KG1 (cell line): ENCODE measurements at regions not wholly inside any gene's neighbourhood (a gene's known extent, or its start where the extent isn't known, plus 50 kb on each side); places are given as distances from the start of the nearest gene placed in this dataset.
"Not testable (repeated sequence)": the region's sequence is repeated elsewhere in the genome, so short reads cannot be mapped to it uniquely, and the experiment has no call there.

Source experiments
- DNase-seq: peaks from one replicate; lab custom pipeline; 2025; lab: John Stamatoyannopoulos, UW

DNA sequence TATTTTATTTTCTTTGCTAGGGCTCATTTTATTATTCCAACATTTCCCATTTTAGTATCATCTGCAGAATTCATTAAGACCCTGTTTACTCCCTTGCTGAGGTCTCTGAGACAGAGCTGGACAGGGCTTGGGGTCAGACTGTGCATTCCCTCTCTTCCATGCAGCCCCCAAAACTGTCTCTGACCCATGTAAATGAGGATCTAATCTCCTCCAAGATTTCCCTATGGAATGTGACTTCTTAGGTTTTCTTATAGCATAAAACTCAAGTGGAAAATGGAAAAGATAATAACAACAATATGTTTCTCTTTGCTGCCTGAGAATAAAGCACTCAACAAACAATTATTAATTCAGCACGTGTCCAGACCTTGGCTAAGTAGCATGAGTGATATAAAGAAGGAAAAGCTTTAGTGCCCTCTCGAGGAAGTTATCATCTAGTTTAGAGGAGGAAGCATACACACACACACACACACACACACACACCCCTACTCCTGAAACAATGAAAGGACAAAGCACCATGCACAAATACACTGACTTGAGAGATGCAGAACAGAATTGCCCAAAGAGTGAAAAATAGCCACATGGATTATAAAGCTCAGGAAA lies 815.5 kb downstream of the BCKDHB start:
- no peak for DNase-seq

- no peak for DNase-seq
Observed at GRCh38 chr6:80907831-80908230, 801.4 kb downstream of the BCKDHB start.

GRCh38 chr6:80903711-80904110 lies 797.2 kb downstream of the BCKDHB start:
- DNase-seq = no peak

GRCh38 chr6:80886475-80886874 lies 780.0 kb downstream of the BCKDHB start:
- DNase-seq = no peak

DNA sequence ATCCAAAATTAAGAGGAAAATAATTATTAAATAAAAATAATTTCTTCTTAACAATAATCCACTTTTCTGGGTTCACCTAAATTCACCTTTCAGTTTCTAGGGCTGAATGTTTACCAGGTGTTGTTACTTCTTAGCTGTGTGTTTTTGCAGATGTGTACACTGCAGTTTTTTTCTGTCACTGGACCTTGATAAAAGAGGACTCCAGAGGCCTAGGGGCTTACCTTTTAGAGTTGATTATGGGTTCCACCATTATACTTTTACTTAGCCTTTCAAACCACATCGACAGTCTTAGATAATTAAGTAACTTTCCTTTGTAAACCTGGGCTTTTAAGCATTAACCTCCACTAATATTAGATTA lies 766.5 kb downstream of the BCKDHB start:
- no peak for DNase-seq

DNA sequence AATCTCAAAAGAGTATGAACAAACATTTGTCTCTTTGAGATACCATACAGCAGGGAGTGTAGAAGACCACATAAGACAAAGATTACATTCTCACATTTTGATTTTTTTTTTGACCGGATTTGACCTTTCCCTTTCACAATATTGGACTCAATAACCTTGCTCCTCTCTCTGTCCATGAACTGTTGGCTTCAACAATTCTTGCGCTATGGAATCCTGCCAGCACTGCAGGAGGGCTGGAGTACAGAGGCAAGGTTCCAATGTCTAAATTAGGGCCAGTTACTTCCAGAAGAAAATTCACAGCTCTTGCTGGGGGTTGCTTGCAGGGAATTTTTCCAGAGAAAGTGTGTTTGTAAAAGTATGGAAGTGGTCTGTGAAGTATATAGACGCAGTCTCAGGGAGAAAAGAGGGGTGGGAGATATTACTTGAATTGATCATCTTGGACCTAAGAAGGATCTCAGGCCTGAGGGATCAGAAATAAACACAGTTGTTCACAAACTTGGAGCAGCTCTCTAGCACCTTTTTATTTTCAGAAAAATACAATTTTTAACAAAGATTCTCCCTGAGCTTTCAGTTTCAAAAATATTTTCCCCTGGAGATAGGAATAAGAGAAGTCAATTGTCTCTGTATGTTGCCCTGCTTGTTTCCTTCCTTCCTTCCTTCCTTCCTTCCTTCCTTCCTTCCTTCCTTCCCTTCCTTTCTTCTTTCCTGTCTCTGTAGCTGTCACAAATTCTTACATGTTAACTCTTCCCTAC lies 765.9 kb downstream of the BCKDHB start:
- no peak for DNase-seq

GRCh38 chr6:80862756-80863155 lies 756.3 kb downstream of the BCKDHB start:
- DNase-seq = no peak

- no peak for DNase-seq
Observed at GRCh38 chr6:80860107-80860506, 753.6 kb downstream of the BCKDHB start.

DNA sequence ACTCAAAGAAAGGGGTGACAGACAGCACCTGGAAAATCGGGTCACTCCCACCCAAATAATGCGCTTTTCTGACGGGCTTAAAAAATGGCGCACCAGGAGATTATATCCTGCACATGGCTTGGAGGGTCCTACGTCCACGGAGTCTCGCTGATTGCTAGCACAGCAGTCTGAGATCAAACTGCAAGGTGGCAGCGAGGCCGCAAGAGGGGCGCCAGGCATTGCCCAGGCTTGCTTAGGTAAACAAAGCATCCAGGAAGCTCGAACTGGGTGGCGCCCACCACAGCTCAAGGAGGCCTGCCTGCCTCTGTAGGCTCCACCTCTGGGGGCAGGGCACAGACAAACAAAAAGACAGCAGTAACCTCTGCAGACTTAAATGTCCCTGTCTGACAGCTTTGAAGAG lies 741.5 kb downstream of the BCKDHB start:
- DNase-seq = not testable (repeated sequence)

DNA sequence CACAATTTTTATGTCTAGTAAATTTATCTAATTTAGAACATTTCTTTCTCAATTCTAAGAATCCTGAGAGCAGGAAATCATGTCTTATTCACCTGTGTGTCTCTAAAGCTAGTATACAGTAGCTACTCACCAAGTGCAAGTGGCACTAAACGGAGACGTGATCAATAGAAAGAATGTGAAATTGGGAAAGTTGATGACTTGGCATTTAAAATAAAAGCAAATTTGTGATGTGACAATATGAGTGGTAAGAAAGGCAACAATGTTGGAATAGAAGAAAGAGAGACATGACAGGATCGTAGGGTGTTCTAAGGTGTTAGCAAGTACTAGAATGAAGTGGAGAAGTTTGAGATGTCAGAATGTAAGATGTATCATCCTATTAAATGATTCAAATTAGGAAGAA lies 725.9 kb downstream of the BCKDHB start:
- no peak for DNase-seq

- DNase-seq = no peak
Observed at GRCh38 chr6:80793411-80793810, 686.9 kb downstream of the BCKDHB start.

DNA sequence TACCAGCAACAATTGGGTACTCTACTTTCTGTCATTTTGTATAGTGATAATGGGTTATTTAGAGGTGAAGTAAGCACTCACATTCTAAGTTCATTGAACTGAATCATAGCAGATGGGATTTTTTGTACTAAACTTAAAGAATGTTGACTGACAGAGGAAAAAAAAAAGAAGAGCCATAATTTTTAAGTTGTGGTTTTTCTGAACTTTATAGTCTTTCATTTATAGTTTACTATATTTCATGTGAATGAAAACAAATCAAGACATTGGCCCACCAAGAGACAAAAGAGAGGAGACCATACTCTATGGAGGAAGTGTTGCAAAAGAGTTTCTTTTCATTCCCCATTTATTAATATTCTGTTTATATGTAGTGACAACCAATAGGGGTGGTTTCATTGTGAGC lies 685.7 kb downstream of the BCKDHB start:
- DNase-seq = no peak

GRCh38 chr6:80789912-80790570 lies 683.6 kb downstream of the BCKDHB start:
- no peak for DNase-seq

GRCh38 chr6:80783271-80783670 lies 676.8 kb downstream of the BCKDHB start:
- not testable (repeated sequence) for DNase-seq

DNA sequence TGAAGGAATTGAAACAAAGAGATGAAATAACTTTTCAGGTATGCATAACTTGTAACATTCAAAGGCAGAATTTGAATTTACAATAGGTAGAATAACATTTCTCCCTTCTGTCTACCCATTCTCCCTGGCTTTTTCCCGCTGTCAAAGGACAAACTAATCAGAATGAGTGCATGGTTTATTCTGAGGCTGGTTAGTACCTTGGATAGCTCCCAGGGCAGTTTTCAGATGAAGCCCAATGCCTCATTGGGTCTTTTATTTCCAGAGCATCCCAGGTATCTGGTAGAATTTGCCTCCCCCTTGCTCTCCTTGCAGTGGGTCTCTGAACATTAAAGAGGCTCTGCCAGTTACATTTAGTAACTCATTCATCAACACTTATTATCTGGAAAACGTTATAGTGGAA lies 665.5 kb downstream of the BCKDHB start:
- DNase-seq = no peak

DNA sequence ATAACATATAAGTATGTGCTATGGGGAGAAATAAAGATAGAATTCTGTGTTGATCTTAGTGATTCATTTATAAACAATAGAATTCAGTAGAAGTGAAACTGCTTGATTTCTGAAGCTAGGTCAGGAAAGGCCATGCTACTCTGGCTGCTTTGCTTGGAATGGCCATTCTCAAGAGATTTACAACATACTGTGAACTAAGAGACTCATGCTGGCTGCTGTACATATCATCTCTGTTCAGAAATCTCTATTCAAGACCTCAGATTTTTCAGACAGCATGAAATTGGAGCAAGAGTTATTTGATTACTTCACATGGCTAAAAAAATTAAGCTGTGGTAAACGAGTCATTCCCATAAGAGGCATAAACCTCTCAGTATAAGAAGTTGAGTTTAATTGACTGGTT lies 662.6 kb downstream of the BCKDHB start:
- DNase-seq = no peak

DNA sequence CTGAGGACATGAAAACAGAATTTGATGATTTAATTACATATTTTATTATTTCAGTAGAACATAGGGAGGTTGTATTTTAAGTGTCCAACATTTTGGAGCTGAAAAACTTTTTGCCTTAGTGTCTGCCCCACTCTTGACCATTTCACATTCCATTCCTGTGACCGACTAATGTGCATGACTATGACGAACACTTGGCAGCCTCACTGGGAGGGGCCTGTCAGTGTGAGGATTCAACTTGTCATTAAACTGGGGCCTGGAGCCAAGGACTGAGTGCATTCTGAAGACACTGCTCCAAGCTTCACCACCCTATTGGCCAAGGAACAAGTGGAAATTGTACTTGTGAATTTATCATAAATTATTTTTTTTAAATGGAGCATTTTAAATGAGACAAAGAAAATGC lies 661.3 kb downstream of the BCKDHB start:
- DNase-seq = no peak

- DNase-seq = no peak
Observed at GRCh38 chr6:80744213-80744612, 637.7 kb downstream of the BCKDHB start.

- peak; percentile 1 for DNase-seq
Observed at GRCh38 chr6:80742481-80742880, 636.0 kb downstream of the BCKDHB start.

- no peak for DNase-seq
Observed at GRCh38 chr6:80733641-80734040, 627.2 kb downstream of the BCKDHB start.

GRCh38 chr6:80728830-80729229 lies 622.4 kb downstream of the BCKDHB start:
- DNase-seq = no peak

GRCh38 chr6:80728101-80728750 lies 621.8 kb downstream of the BCKDHB start:
- DNase-seq = no peak
